ENCODE measurements at regions not wholly inside any gene's neighbourhood (a gene's known extent, or its start where the extent isn't known, plus 50 kb on each side); places are given as distances from the start of the nearest gene placed in this dataset.

DNA sequence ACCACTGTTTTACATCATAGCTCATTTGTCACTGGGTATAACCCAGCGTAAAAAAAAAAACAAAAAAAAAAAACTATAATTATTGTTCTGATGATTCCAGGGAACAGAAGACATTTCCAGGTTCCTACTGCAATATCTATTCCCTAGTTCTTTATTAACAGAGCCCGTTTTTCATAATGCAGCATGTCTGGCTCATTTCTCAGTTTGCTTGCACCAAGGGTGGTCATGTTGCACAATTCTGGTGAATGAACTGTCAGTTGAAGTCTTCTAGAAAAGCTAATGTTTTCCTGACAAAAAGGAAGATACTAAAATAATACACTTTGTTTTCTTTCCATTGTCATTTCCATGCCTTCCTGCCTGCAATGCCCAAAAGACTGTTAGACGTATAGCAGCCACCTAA is 180.1 kb downstream of the RDH14 start:
- DNase-seq (ENCODE audit: low read depth in 2 of 2) = no peak

DNA sequence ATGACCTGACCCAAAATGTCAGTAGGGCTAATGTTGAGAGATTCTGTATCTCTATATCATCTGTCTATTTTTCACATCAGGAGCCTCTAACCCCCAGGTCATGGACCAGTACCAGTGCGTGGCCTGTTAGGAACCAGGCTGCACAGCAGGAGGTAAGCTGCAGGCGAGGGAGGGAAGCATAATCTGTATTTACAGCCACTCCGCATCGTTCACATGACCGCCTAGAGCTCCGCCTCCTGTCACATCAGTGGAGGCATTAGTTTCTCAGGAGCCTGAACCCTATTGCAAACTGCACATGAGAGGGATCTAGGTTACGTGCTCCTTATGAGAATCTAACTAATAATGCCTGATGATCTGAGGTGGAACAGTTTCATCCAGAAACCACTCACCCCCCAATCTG is 180.6 kb downstream of the RDH14 start:
- no peak for DNase-seq (ENCODE audit: low read depth in 2 of 2)

DNA sequence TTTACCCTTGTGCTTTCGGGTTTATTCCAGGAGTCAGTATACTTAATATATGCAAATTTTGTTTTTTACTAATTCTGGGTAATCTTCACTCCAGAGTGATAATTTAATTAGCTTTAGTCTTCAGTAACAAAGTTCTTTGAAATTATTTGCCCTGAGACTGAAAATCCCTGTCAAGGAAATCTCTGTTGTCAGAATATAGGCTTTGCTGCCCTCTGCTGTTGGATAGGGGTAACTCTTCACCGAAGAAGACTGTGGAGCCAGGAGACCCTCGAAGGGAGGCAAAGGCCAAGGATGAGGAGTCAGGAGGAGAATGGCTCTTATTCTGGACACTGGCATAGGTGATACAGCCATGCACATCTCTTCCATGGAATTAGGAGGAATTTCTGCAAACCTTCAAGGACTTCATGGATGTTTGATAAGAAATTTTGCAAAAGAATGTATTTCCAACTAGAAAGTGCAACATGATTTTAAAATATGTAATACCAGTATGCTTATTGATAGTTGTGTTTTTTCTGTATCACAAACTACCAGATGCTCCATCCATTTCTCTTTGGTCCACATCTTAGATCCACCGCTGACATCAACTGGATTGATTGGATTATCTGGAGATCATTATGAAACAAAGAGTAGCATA is 182.3 kb downstream of the RDH14 start:
- DNase-seq (ENCODE audit: low read depth in 2 of 2) = no peak

- DNase-seq (ENCODE audit: low read depth in 2 of 2) = no peak
Measured at GRCh38 chr2:18376936-18377335, 183.5 kb downstream of the RDH14 start.

DNA sequence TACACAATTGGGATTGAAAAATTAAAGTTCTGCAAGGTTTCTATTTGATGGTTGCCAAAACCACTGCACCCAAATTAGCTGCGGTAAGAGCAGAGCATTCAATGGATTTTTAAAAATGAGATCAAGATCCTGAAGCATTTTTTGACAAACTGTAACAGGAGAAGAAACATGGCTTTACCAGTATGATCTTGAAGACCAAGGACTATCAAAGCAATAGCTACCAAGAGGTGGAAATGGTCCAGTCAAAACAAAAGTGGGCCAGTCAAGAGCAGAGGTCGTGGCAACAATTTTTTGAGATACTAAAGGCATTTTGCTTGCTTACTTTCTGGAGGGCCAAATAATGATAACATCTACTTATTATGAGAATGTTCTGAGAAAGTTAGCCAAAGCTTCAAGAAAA is 186.8 kb downstream of the RDH14 start:
- no peak for DNase-seq (ENCODE audit: low read depth in 2 of 2)

- no peak for DNase-seq (ENCODE audit: low read depth in 2 of 2)
Measured at GRCh38 chr2:18373081-18373480, 187.4 kb downstream of the RDH14 start.

- DNase-seq (ENCODE audit: low read depth in 2 of 2) = no peak
Measured at GRCh38 chr2:18372641-18373040, 187.8 kb downstream of the RDH14 start.

- no peak for DNase-seq (ENCODE audit: low read depth in 2 of 2)
Measured at GRCh38 chr2:18369760-18370159, 190.7 kb downstream of the RDH14 start.

- no peak for DNase-seq (ENCODE audit: low read depth in 2 of 2)
Measured at GRCh38 chr2:18368008-18368407, 192.4 kb downstream of the RDH14 start.

- no peak for DNase-seq (ENCODE audit: low read depth in 2 of 2)
Measured at GRCh38 chr2:18365342-18365741, 195.1 kb downstream of the RDH14 start.

DNA sequence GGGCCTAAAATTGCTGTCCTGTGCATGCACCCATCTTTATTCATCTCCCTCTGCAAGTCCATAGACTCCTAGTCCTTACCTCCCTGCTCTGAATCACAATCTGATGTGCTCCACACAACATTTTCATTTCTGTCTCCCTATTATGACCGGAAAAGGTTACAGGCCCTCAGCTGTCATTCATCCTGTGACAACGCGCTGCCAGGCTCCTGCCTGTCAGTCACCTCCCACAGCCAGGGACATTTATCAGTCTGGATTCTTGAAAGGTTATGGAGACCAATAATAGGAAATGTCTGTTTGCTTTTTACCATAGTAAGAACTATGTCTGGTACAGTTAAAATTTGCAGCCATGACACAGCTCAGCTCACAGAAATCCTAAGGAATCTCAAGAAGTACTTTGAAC is 197.1 kb downstream of the RDH14 start:
- no peak for DNase-seq (ENCODE audit: low read depth in 2 of 2)

- peak; percentile 49 to 66 for DNase-seq (ENCODE audit: low read depth in 2 of 2)
Measured at GRCh38 chr2:18362696-18363095, 197.8 kb downstream of the RDH14 start.

DNA sequence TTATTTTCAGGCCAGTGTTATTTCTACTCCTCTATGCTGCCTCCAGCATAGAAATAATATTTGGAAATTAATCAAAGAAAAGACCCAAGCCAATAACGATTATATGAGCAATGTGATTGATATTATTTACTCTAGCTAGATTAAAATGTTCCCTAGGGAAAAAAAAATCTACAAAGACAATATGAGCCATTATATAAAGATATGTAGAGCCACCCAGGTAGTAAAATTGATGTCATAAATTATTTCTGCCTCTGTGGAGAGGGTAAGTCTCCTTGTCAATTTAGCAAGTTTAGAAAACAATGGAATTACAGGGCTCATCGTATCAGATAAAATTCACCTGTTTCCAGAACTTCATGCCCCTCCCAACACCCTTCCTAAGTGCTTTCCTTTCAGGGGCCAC is 202.9 kb downstream of the RDH14 start:
- DNase-seq (ENCODE audit: low read depth in 2 of 2) = no peak

DNA sequence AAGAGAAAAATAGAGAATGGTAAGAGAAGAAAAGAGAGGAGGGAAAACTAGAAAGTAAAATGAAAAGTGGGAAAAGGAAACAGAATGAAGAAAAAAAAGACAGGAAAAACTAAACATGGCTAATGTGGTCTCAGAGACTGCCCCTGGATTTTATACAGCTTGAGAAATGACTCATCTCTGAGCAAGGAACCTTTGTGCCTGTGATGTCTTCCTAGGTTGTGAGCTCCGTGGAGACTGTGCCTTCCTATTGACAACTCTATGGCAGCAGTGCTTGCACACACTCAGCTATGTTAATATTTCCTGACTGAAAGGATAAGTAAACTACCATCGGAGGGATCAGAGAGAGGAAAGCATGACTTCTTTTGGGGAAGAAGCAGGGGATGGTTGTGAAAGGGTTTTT is 203.8 kb downstream of the RDH14 start:
- DNase-seq (ENCODE audit: low read depth in 2 of 2) = no peak

DNA sequence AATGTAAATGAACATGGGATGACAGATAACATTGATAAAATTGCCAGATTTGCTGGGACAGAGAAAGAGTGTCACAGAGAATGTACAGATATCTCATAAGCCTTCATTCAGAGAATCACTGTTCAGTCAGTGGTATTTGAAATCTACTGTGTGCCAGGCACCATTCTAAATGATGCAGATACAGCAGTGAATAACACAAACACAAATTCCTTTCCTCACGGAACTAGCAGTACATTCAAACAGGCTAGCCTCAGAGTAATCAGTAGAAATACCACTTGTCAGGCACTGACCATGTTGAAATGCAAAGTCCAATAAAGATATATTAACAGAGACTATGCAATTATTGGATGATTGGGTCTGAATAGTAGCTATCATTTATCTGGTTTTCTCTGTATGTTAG is 211.0 kb downstream of the RDH14 start:
- no peak for DNase-seq (ENCODE audit: low read depth in 2 of 2)

GRCh38 chr2:18346874-18347273 is 213.6 kb downstream of the RDH14 start:
- DNase-seq (ENCODE audit: low read depth in 2 of 2) = no peak

DNA sequence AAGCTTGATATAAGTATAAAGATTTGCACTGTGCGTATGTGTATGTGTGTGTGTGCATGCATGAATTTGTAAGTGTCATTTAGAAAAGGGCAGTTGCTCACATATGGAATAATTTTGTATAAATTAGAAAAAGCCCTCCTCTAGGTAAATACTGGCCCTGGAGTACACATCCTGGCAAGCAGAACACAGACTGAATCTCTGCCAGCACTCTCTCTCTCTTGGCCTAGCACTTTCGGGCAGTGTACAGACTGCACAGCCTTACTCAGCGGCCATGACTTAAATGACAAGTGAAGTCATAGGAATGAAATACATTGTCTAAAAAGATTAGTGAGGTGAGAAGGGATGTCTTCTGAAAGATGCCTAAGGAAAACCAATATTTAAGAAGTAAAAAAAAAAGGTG is 214.1 kb downstream of the RDH14 start:
- no peak for DNase-seq (ENCODE audit: low read depth in 2 of 2)

- DNase-seq (ENCODE audit: low read depth in 2 of 2) = no peak
Measured at GRCh38 chr2:18345848-18346247, 214.6 kb downstream of the RDH14 start.

GRCh38 chr2:18342901-18343300 is 217.6 kb downstream of the RDH14 start:
- DNase-seq (ENCODE audit: low read depth in 2 of 2) = no peak

DNA sequence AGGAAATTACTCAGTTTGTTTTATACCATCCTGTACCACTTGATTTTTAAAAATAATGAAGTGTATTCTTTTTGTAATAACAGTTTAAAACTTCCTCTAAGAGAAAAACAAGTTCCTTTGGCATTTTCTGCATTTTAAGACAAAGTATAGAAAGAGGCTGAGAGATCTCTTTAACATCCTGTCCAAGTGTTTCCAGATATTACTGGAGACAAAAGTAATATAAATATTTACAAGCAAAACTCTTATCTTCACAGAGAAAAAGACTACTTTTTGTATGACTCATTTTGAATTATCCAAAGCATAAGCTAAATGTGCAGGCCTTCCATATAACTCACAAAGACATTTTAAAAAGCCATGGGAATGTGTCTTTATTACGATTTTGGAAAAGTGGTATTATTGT is 221.1 kb downstream of the RDH14 start:
- DNase-seq (ENCODE audit: low read depth in 2 of 2) = no peak

GRCh38 chr2:18336975-18337374 is 223.5 kb downstream of the RDH14 start:
- DNase-seq (ENCODE audit: low read depth in 2 of 2) = no peak

- no peak for DNase-seq (ENCODE audit: low read depth in 2 of 2)
Measured at GRCh38 chr2:18332477-18332876, 228.0 kb downstream of the RDH14 start.

DNA sequence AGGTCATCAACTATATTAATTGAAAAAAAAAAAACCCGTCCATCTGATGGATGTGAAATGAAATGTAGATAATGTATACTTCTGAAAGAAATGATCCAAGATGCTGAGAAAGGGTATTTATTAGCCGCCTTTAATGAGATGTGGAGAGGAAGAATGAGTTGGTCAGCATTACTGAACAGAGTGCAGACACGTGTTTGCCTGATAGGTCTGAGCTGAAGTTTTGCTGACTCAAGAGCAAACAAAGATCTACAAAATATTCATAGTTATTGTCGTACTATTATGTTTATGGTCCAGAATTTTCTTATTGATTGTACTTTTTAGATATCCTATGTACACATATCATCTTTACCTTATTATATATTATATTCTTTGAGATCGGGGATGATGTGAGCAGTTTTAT is 235.3 kb downstream of the RDH14 start:
- no peak for DNase-seq (ENCODE audit: low read depth in 2 of 2)

- no peak for DNase-seq (ENCODE audit: low read depth in 2 of 2)
Measured at GRCh38 chr2:18319987-18320386, 240.5 kb downstream of the RDH14 start.

- DNase-seq (ENCODE audit: low read depth in 2 of 2) = no peak
Measured at GRCh38 chr2:18317017-18317416, 243.4 kb downstream of the RDH14 start.
